ENCODE measurements at regions not wholly inside any gene's neighbourhood (a gene's known extent, or its start where the extent isn't known, plus 50 kb on each side); places are given as distances from the start of the nearest gene placed in this dataset.
A peak's percentile ranks its signal among the peaks of the same experiment; 100 is the strongest.

GRCh38 chr6:214428-214827, 77.9 kb upstream of the DUSP22 start:
- CTCF ChIA-PET = no interaction called here
- POLR2A ChIA-PET = no interaction called here
- no peak for DNase-seq (ENCODE audit: extremely low spot score)
- no peak for TF ChIP-seq SUZ12 (IDR thresholded peaks at IDR 0.05)
- no peak for TF ChIP-seq ELF4 (IDR thresholded peaks at IDR 0.05)
- TF ChIP-seq SP1 (IDR thresholded peaks at IDR 0.05) = no peak
- TF ChIP-seq FOXK2 (IDR thresholded peaks at IDR 0.05) = no peak
- TF ChIP-seq BHLHE40 (IDR thresholded peaks at IDR 0.05; ENCODE audit: borderline replicate concordance) = no peak
- no peak for TF ChIP-seq L3MBTL2 (conservative IDR thresholded peaks at IDR 0.05)
- no peak for TF ChIP-seq ZNF384 (IDR thresholded peaks at IDR 0.05)
- no peak for TF ChIP-seq FOXA1 (IDR thresholded peaks at IDR 0.05)
- no peak for TF ChIP-seq CTBP1 (IDR thresholded peaks at IDR 0.05; ENCODE audit: borderline replicate concordance)
- no peak for TF ChIP-seq HDGF (IDR thresholded peaks at IDR 0.05; ENCODE audit: borderline replicate concordance)
- TF ChIP-seq PKNOX1 (IDR thresholded peaks at IDR 0.05) = no peak
- TF ChIP-seq TARDBP (IDR thresholded peaks at IDR 0.05) = no peak
- no peak for TF ChIP-seq ARNT (IDR thresholded peaks at IDR 0.05)
- no peak for TF ChIP-seq NFRKB (IDR thresholded peaks at IDR 0.05)
- TF ChIP-seq FOXM1 (IDR thresholded peaks at IDR 0.05; ENCODE audit: borderline replicate concordance) = no peak

GRCh38 chr6:215335-216034, 76.8 kb upstream of the DUSP22 start:
- ChIA-PET CTCF (no interaction called here), POLR2A (no interaction called here)

GRCh38 chr6:217048-217659, 75.1 kb upstream of the DUSP22 start:
- TF ChIP-seq SP1 (IDR thresholded peaks at IDR 0.05) = no peak
- TF ChIP-seq BHLHE40 (IDR thresholded peaks at IDR 0.05; ENCODE audit: borderline replicate concordance) = no peak
- no peak for TF ChIP-seq FOXA1 (IDR thresholded peaks at IDR 0.05)
- TF ChIP-seq ELF4 (IDR thresholded peaks at IDR 0.05) = no peak
- no peak for TF ChIP-seq FOXK2 (IDR thresholded peaks at IDR 0.05)
- TF ChIP-seq PKNOX1 (IDR thresholded peaks at IDR 0.05) = no peak
- TF ChIP-seq TARDBP (IDR thresholded peaks at IDR 0.05) = no peak
- no peak for TF ChIP-seq HDGF (IDR thresholded peaks at IDR 0.05; ENCODE audit: borderline replicate concordance)
- TF ChIP-seq L3MBTL2 (conservative IDR thresholded peaks at IDR 0.05) = no peak
- no peak for TF ChIP-seq LEF1 (IDR thresholded peaks at IDR 0.05; ENCODE audit: borderline replicate concordance)
- no peak for TF ChIP-seq CTBP1 (IDR thresholded peaks at IDR 0.05; ENCODE audit: borderline replicate concordance)
- TF ChIP-seq FOXM1 (IDR thresholded peaks at IDR 0.05; ENCODE audit: borderline replicate concordance) = no peak
- ChIA-PET POLR2A (no interaction called here), CTCF (interaction anchor here (0.8 to 1.0 kb wide), 3 partner anchors 19 to 30 kb away, joined by 3 to 5 read pairs (median 3); no protein-coding TSS in a partner anchor)
- DNase-seq (ENCODE audit: extremely low spot score) = peak; percentile 40

More at GRCh38 chr6:215335-216034, 76.8 kb upstream of the DUSP22 start:
- TF ChIP-seq L3MBTL2 (conservative IDR thresholded peaks at IDR 0.05) = no peak
- no peak for TF ChIP-seq SUZ12 (IDR thresholded peaks at IDR 0.05)
- no peak for TF ChIP-seq FOXM1 (IDR thresholded peaks at IDR 0.05; ENCODE audit: borderline replicate concordance)
- TF ChIP-seq LEF1 (IDR thresholded peaks at IDR 0.05; ENCODE audit: borderline replicate concordance) = no peak
- no peak for TF ChIP-seq FOXK2 (IDR thresholded peaks at IDR 0.05)
- no peak for TF ChIP-seq ELF4 (IDR thresholded peaks at IDR 0.05)
- TF ChIP-seq PKNOX1 (IDR thresholded peaks at IDR 0.05) = no peak
- TF ChIP-seq NFRKB (IDR thresholded peaks at IDR 0.05) = no peak
- no peak for TF ChIP-seq SP1 (IDR thresholded peaks at IDR 0.05)
- TF ChIP-seq TARDBP (IDR thresholded peaks at IDR 0.05) = no peak
- no peak for TF ChIP-seq FOXA1 (IDR thresholded peaks at IDR 0.05)
- no peak for TF ChIP-seq BHLHE40 (IDR thresholded peaks at IDR 0.05; ENCODE audit: borderline replicate concordance)
- no peak for TF ChIP-seq CTBP1 (IDR thresholded peaks at IDR 0.05; ENCODE audit: borderline replicate concordance)
- no peak for TF ChIP-seq HDGF (IDR thresholded peaks at IDR 0.05; ENCODE audit: borderline replicate concordance)
- no peak for TF ChIP-seq ARNT (IDR thresholded peaks at IDR 0.05)
- TF ChIP-seq ZNF384 (IDR thresholded peaks at IDR 0.05) = no peak
- no peak for DNase-seq (ENCODE audit: extremely low spot score)

- no peak for DNase-seq (ENCODE audit: extremely low spot score)
- POLR2A ChIA-PET = no interaction called here
Measured at GRCh38 chr6:218153-219018, 73.9 kb upstream of the DUSP22 start.

More at GRCh38 chr6:218153-219018, 73.9 kb upstream of the DUSP22 start:
- CTCF ChIA-PET = no interaction called here
- TF ChIP-seq HDGF (IDR thresholded peaks at IDR 0.05; ENCODE audit: borderline replicate concordance) = no peak
- TF ChIP-seq FOXM1 (IDR thresholded peaks at IDR 0.05; ENCODE audit: borderline replicate concordance) = no peak
- no peak for TF ChIP-seq ZNF384 (IDR thresholded peaks at IDR 0.05)
- TF ChIP-seq NFRKB (IDR thresholded peaks at IDR 0.05) = no peak
- TF ChIP-seq FOXA1 (IDR thresholded peaks at IDR 0.05) = no peak
- TF ChIP-seq FOXK2 (IDR thresholded peaks at IDR 0.05) = no peak
- no peak for TF ChIP-seq CTBP1 (IDR thresholded peaks at IDR 0.05; ENCODE audit: borderline replicate concordance)
- no peak for TF ChIP-seq LEF1 (IDR thresholded peaks at IDR 0.05; ENCODE audit: borderline replicate concordance)
- TF ChIP-seq SP1 (IDR thresholded peaks at IDR 0.05) = no peak
- no peak for TF ChIP-seq BHLHE40 (IDR thresholded peaks at IDR 0.05; ENCODE audit: borderline replicate concordance)
- no peak for TF ChIP-seq TARDBP (IDR thresholded peaks at IDR 0.05)
